Posterior vena cava (tissue), 2 donors: ENCODE measurements at regions not wholly inside any gene's neighbourhood (a gene's known extent, or its start where the extent isn't known, plus 50 kb on each side); places are given as distances from the start of the nearest gene placed in this dataset.

Source experiments
- DNase-seq: peaks from one replicate; pipeline ENCODE4 v3.0.0-alpha.2; 2020; ENCODE audit warnings: low spot score
- intact Hi-C, 2 donors: fragments of 100-400 bp; cut with DNase I; formaldehyde crosslinking; loops; one replicate each; pipeline versions ENCODE4 v1.14.1 to v1.14.2; 2022 to 2023
- donor health status: DM: yes; HTN: yes; CAD: no.
- donor health status: DM: yes; HTN: yes; CAD: no.

GRCh38 chr5:155836089-155836803, 490.7 kb upstream of the SGCD start:
- DNase-seq: no peak

GRCh38 chr5:155838394-155838793, 488.6 kb upstream of the SGCD start:
- intact Hi-C loops: no loop called here
- DNase-seq: no peak

More at GRCh38 chr5:155836089-155836803, 490.7 kb upstream of the SGCD start:
- intact Hi-C loops: no loop called here

- intact Hi-C loops: no loop called here
- DNase-seq: no peak
Observed at GRCh38 chr5:155839251-155840037, 487.5 kb upstream of the SGCD start.

GRCh38 chr5:155844542-155844941, 482.4 kb upstream of the SGCD start:
- intact Hi-C loops: no loop called here
- DNase-seq: no peak

- DNase-seq: no peak
- intact Hi-C loops: no loop called here
Observed at GRCh38 chr5:155850370-155850769, 476.6 kb upstream of the SGCD start.

GRCh38 chr5:155866971-155867370, 460.0 kb upstream of the SGCD start:
- intact Hi-C loops: no loop called here
- DNase-seq: no peak

GRCh38 chr5:155867522-155868088, 459.4 kb upstream of the SGCD start:
- intact Hi-C loops: no loop called here
- no peak for DNase-seq

- no peak for DNase-seq
- intact Hi-C loops: no loop called here
Observed at GRCh38 chr5:155870636-155871035, 456.3 kb upstream of the SGCD start.

GRCh38 chr5:155871623-155872022, 455.3 kb upstream of the SGCD start:
- intact Hi-C loops: no loop called here
- DNase-seq: no peak

- DNase-seq: no peak
- intact Hi-C loops: no loop called here
Observed at GRCh38 chr5:155872629-155873220, 454.2 kb upstream of the SGCD start.

GRCh38 chr5:155878991-155879575, 447.9 kb upstream of the SGCD start:
- intact Hi-C loops: no loop called here
- no peak for DNase-seq

GRCh38 chr5:155884041-155884440, 442.9 kb upstream of the SGCD start:
- intact Hi-C loops: no loop called here
- no peak for DNase-seq

GRCh38 chr5:155885199-155885598, 441.8 kb upstream of the SGCD start:
- intact Hi-C loops: no loop called here
- DNase-seq: no peak

- intact Hi-C loops: no loop called here
Observed at GRCh38 chr5:155886311-155887031, 440.5 kb upstream of the SGCD start.

GRCh38 chr5:155895484-155895883, 431.5 kb upstream of the SGCD start:
- intact Hi-C loops: no loop called here

More at GRCh38 chr5:155886311-155887031, 440.5 kb upstream of the SGCD start:
- no peak for DNase-seq

GRCh38 chr5:155897761-155898160, 429.2 kb upstream of the SGCD start:
- intact Hi-C loops: no loop called here
- DNase-seq: no peak

More at GRCh38 chr5:155895484-155895883, 431.5 kb upstream of the SGCD start:
- DNase-seq: no peak

- intact Hi-C loops: no loop called here
Observed at GRCh38 chr5:155898284-155898683, 428.7 kb upstream of the SGCD start.

GRCh38 chr5:155903791-155904190, 423.2 kb upstream of the SGCD start:
- intact Hi-C loops: no loop called here

More at GRCh38 chr5:155898284-155898683, 428.7 kb upstream of the SGCD start:
- DNase-seq: no peak

GRCh38 chr5:155905364-155905763, 421.6 kb upstream of the SGCD start:
- no peak for DNase-seq
- intact Hi-C loops: no loop called here

More at GRCh38 chr5:155903791-155904190, 423.2 kb upstream of the SGCD start:
- DNase-seq: no peak
